Neutrophil (primary cell): ENCODE measurements at regions not wholly inside any gene's neighbourhood (a gene's known extent, or its start where the extent isn't known, plus 50 kb on each side); places are given as distances from the start of the nearest gene placed in this dataset.

Experiments
- H3K27ac ChIP-seq: fragments of 200-600 bp; sonication (generic); 2 replicates; pipeline ENCODE4 v1.5.1; 2016; ENCODE audit warnings: mild to moderate bottlenecking, moderate library complexity
- H3K27me3 ChIP-seq: fragments of 200-600 bp; sonication (generic); 2 replicates; pipeline ENCODE4 v1.6.0; 2016; ENCODE audit warnings: mild to moderate bottlenecking
- H3K36me3 ChIP-seq: fragments of 200-600 bp; sonication (generic); 2 replicates; pipeline ENCODE4 v1.5.1; 2017
- H3K4me1 ChIP-seq, 2 experiments: fragments of 200-600 bp in 1 of 2; sonication (generic) in 1 of 2; 1 replicate in 1 of 2; 2 replicates in 1 of 2; pipeline versions ENCODE4 v1.5.1 to v1.6.1; 2013 to 2016; ENCODE audit warnings: low read depth in 1 of 2, low read length in 1 of 2, mild to moderate bottlenecking in 1 of 2, moderate library complexity in 1 of 2; ENCODE audit not compliant: control insufficient read depth in 1 of 2, insufficient read depth in 1 of 2
- H3K4me3 ChIP-seq, 2 experiments: fragments of 200-600 bp in 1 of 2; sonication (generic) in 1 of 2; 1 replicate in 1 of 2; 2 replicates in 1 of 2; pipeline ENCODE4 v1.5.1; 2013 to 2016; ENCODE audit warnings: low read depth in 1 of 2, low read length in 1 of 2, mild to moderate bottlenecking in 1 of 2, moderate library complexity in 1 of 2
- H3K9me3 ChIP-seq: fragments of 200-600 bp; sonication (generic); 2 replicates; pipeline ENCODE4 v1.5.1; 2016
- TF ChIP-seq, protein P1 (sequence below): fragments of 200-600 bp; sonication (generic); IDR thresholded peaks from 2 replicates; pipeline ENCODE4 v1.5.1; 2016; ENCODE audit warnings: antibody characterized with exemption

DNA sequence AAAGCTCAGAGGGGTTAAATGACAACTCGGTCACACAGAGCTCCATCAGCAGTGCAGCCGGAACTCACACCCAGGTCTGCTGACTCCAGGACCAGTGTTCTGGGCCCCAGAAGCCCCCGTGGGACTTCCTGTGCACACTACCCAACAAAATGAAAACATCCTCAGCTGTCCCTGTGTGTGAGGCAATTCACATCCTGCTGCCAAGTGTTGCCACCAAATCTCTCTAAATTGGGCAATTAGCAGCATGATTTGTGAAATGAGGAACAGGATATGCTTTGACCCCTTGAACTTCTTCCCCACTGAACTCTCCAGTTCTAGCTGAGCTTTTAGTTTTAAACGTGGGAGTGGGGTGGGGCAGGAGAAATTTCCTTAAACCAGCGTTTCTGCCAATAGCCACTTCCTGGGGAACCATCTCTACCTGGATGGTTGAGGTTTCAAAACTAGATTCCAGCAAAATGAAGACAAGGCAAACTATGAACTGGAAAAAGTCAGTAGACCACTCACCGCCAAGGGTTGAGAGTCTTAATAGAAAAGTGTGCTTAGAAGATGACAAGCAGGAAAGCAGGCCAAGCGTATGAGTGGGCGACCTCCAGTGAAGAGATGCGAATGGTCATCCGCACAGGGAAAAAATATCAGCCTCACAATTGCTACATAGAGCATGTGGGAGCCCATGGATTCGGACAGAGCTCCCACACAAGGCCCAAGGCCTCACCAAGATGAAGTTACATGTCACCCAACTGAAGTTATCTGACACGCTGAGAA, 51.9 kb upstream of the CHST15 start:
- Histone ChIP-seq H3K9me3 (no peaks in the 10 kb centered on the region), H3K27me3 (no peaks in the 10 kb centered on the region), H3K27ac (peak overlapping the region; percentile 96), H3K36me3 (no peaks in the 10 kb centered on the region), H3K4me3 (peak overlapping the region; percentile 43 to 52), H3K4me1 (peaks cover 81 to 83% of the 10 kb centered on the region in 2 experiments)
- TF ChIP-seq, protein P1, sequence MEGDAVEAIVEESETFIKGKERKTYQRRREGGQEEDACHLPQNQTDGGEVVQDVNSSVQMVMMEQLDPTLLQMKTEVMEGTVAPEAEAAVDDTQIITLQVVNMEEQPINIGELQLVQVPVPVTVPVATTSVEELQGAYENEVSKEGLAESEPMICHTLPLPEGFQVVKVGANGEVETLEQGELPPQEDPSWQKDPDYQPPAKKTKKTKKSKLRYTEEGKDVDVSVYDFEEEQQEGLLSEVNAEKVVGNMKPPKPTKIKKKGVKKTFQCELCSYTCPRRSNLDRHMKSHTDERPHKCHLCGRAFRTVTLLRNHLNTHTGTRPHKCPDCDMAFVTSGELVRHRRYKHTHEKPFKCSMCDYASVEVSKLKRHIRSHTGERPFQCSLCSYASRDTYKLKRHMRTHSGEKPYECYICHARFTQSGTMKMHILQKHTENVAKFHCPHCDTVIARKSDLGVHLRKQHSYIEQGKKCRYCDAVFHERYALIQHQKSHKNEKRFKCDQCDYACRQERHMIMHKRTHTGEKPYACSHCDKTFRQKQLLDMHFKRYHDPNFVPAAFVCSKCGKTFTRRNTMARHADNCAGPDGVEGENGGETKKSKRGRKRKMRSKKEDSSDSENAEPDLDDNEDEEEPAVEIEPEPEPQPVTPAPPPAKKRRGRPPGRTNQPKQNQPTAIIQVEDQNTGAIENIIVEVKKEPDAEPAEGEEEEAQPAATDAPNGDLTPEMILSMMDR: no peak

DNA sequence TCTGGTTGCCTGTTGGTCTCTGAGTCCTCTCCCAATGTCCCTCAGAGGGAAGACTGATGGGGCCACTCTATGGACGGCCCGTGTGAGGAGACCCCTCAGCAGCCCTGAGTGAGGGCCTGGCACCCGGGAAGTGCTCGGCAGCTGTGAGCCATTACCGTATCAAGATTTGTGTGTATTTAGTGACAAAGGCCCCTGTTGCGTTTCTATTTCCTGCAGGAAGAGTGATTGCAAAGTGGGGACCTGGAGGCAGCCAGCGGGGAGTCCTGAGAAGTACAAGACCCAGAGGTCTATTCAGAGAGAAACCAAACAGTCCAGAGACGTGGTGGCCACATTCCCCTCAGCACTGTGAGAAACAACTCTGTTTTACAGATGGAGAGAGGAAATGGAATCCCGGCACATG, 51.1 kb upstream of the CHST15 start:
- TF ChIP-seq, protein P1: no peak
- no peaks in the 10 kb centered on the region for H3K9me3 ChIP-seq
- H3K27ac ChIP-seq: peak overlapping the region; percentile 96
- no peaks in the 10 kb centered on the region for H3K36me3 ChIP-seq
- peaks cover 74 to 76% of the 10 kb centered on the region in 2 experiments for H3K4me1 ChIP-seq
- H3K4me3 ChIP-seq: peak overlapping the region; percentile 42 to 43
- no peaks in the 10 kb centered on the region for H3K27me3 ChIP-seq

DNA sequence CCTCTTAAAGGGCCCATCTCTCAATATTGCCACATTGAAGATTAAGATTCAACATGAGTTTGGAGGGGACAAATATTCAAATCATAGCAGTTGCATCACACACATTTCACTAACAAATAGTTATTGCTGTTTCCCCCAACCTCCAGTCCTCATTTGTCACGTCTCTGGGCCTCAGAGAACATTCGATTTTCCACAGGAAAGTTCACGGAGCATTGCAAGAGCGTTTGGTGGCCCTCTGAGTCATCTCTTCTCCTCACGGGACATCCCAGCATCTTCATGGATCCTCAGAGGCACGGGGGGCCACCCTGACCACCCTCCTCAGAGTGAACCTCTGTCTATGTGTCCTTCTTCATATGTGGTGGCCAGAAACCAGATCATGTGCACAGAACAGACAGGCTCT, 50.3 kb upstream of the CHST15 start:
- TF ChIP-seq, protein P1: no peak
- Histone ChIP-seq H3K4me1 (peaks cover 65 to 68% of the 10 kb centered on the region in 2 experiments), H3K36me3 (no peaks in the 10 kb centered on the region), H3K27ac (peak overlapping the region; percentile 96), H3K27me3 (no peaks in the 10 kb centered on the region), H3K9me3 (no peaks in the 10 kb centered on the region), H3K4me3 (peak overlapping the region in 1 of 2 experiments; percentile 42)
